Endothelial cell of umbilical vein (primary cell): ENCODE measurements at regions not wholly inside any gene's neighbourhood (a gene's known extent, or its start where the extent isn't known, plus 50 kb on each side); places are given as distances from the start of the nearest gene placed in this dataset.
A peak's percentile ranks its signal among the peaks of the same experiment; 100 is the strongest.

Source experiments
- BruUV-seq: library from RNA; stranded (reverse); fragments of 400-500 nt; replicated peaks from 2 replicates; lab custom pipeline; 2021; lab: Mats Ljungman, UMichigan
- CTCF ChIA-PET: fragments of 300-600, 350-600 bp; sonication (Branson Sonifier 250); formaldehyde crosslinking; loops from one replicate; lab custom pipeline; 2021; ENCODE audit warnings: antibody characterized with exemption, inconsistent platforms; lab: Charles Lee
- POLR2A ChIA-PET: fragments of 300-600, 350-600 bp; sonication (Branson Sonifier 250); formaldehyde crosslinking; loops from one replicate; lab custom pipeline; 2021; ENCODE audit warnings: antibody characterized with exemption, inconsistent platforms; lab: Charles Lee
- DNase-seq: peaks from one replicate; pipeline ENCODE4 v3.0.0-alpha.2; 2011; ENCODE audit warnings: low read depth, low spot score
- FAIRE-seq: peaks from 2 replicates; lab custom pipeline; 2011; peaks lifted over from hg19 to GRCh38; lab: Jason Lieb, UNC
- H2AFZ ChIP-seq: 2 replicates; pipeline ENCODE4 v1.6.0; 2012; ENCODE audit warnings: low read depth, low read length, control low read depth, inconsistent platforms
- H3K27ac ChIP-seq: 2 replicates; pipeline ENCODE4 v1.5.1; 2011; ENCODE audit warnings: low read depth, mild to moderate bottlenecking, control low read depth, low read length, moderate library complexity; ENCODE audit not compliant: insufficient read depth
- H3K27me3 ChIP-seq, 2 experiments: 2 replicates each; pipeline versions ENCODE4 v1.6.0 to v1.6.1; 2011; ENCODE audit warnings: low read length in 2 of 2, mixed read lengths in 1 of 2; ENCODE audit not compliant: control insufficient read depth in 2 of 2, insufficient read depth in 2 of 2
- H3K36me3 ChIP-seq, 2 experiments: 2 replicates in 1 of 2; 3 replicates in 1 of 2; pipeline ENCODE4 v1.5.1; 2011; ENCODE audit warnings: low read length in 2 of 2, mild to moderate bottlenecking in 1 of 2, moderate library complexity in 1 of 2; ENCODE audit not compliant: control insufficient read depth in 2 of 2, insufficient read depth in 2 of 2; ENCODE audit errors: extremely low read depth in 1 of 2
- H3K4me1 ChIP-seq: 3 replicates; pipeline ENCODE4 v1.5.1; 2011; ENCODE audit warnings: mild to moderate bottlenecking, low read length; ENCODE audit not compliant: control insufficient read depth, insufficient read depth; ENCODE audit errors: extremely low read depth
- H3K4me2 ChIP-seq: 2 replicates; pipeline ENCODE4 v1.6.1; 2011; ENCODE audit warnings: low read length, control low read depth, mixed read lengths; ENCODE audit not compliant: insufficient read depth
- H3K4me3 ChIP-seq, 3 experiments: fragments of 200-600 bp in 1 of 3; sonication (generic), shearing (Covaris generic) in 1 of 3; replicated peaks in 1 of 3; 2 replicates each; pipeline ENCODE4 v1.5.1; 2011 to 2016; ENCODE audit warnings: control low read depth in 3 of 3, low read length in 3 of 3, mild to moderate bottlenecking in 2 of 3, inconsistent platforms in 1 of 3, low read depth in 1 of 3, moderate library complexity in 1 of 3; ENCODE audit not compliant: insufficient read depth in 1 of 3
- H3K79me2 ChIP-seq: 2 replicates; pipeline ENCODE4 v1.6.0; 2012; ENCODE audit warnings: low read length, inconsistent platforms; ENCODE audit not compliant: control insufficient read depth, insufficient read depth
- H3K9ac ChIP-seq: replicated peaks from 2 replicates; pipeline ENCODE3; 2011; ENCODE audit warnings: low read length, control low read depth; ENCODE audit not compliant: insufficient read depth; ENCODE audit errors: extremely low read depth
- H3K9me1 ChIP-seq: replicated peaks from 3 replicates; pipeline ENCODE4 v1.6.0; 2011; ENCODE audit warnings: mild to moderate bottlenecking, low read length; ENCODE audit not compliant: control insufficient read depth, insufficient read depth; ENCODE audit errors: extremely low read depth
- H3K9me3 ChIP-seq: replicated peaks from 2 replicates; pipeline ENCODE4 v1.5.1; 2012; ENCODE audit warnings: low read length, inconsistent platforms; ENCODE audit not compliant: control insufficient read depth, insufficient read depth
- H4K20me1 ChIP-seq: replicated peaks from 2 replicates; pipeline ENCODE3; 2011; ENCODE audit warnings: mild to moderate bottlenecking, low read length; ENCODE audit not compliant: control insufficient read depth, insufficient read depth; ENCODE audit errors: extremely low read depth
- CTCF ChIP-seq, 2 donors: IDR thresholded peaks; 1 replicate in 1 of 2; 2 replicates in 1 of 2; pipeline ENCODE4 v1.5.1; 2011; ENCODE audit warnings: low read length in 2 of 2, mild to moderate bottlenecking in 2 of 2, moderate library complexity in 2 of 2, control low read depth in 1 of 2, inconsistent platforms in 1 of 2, low read depth in 1 of 2; ENCODE audit not compliant: insufficient read depth in 1 of 2; ENCODE audit errors: extremely low read depth in 1 of 2
- EZH2 ChIP-seq: IDR thresholded peaks from 2 replicates; pipeline ENCODE4 v1.6.1; 2012; ENCODE audit warnings: borderline replicate concordance, low read depth, mild to moderate bottlenecking, moderate library complexity, low read length, inconsistent platforms; ENCODE audit not compliant: severe bottlenecking
- FOS ChIP-seq: IDR thresholded peaks from 2 replicates; pipeline ENCODE4 v1.6.1; 2011; ENCODE audit warnings: mild to moderate bottlenecking, low read length, moderate library complexity, borderline replicate concordance; ENCODE audit not compliant: insufficient read depth
- GATA2 ChIP-seq: IDR thresholded peaks from 2 replicates; pipeline ENCODE4 v1.7.0; 2011; ENCODE audit warnings: low read depth, mild to moderate bottlenecking, moderate library complexity, mixed read lengths, low read length; ENCODE audit not compliant: insufficient read length, insufficient read depth
- JUN ChIP-seq: IDR thresholded peaks from 2 replicates; pipeline ENCODE4 v1.6.1; 2011; ENCODE audit warnings: borderline replicate concordance, low read depth; ENCODE audit not compliant: insufficient read length, insufficient read depth
- MAX ChIP-seq: IDR thresholded peaks from 2 replicates; pipeline ENCODE4 v1.6.1; 2011; ENCODE audit not compliant: insufficient read depth, insufficient read length
- MYC ChIP-seq: IDR thresholded peaks from one replicate; pipeline ENCODE4 v1.6.1; 2011; ENCODE audit warnings: mild to moderate bottlenecking, low read depth, low read length
- POLR2A ChIP-seq: IDR thresholded peaks from 2 replicates; pipeline ENCODE4 v1.6.1; 2012; ENCODE audit warnings: low read depth, mild to moderate bottlenecking, control low read depth, low read length
- POLR2AphosphoS5 ChIP-seq: IDR thresholded peaks from 2 replicates; pipeline ENCODE4 v1.6.1; 2012; ENCODE audit warnings: low read depth, mild to moderate bottlenecking, control low read depth, low read length, moderate library complexity; ENCODE audit not compliant: insufficient read depth
- dilution Hi-C: fragments of 300-500 bp; cut with MboI; formaldehyde crosslinking; loops from one replicate; pipeline ENCODE4 v1.15.0; 2019; ENCODE audit warnings: low sequenced_read_pairs; ENCODE audit not compliant: extremely low pct_ligation_motif_present
- intact Hi-C: fragments of 100-400 bp; cut with micrococcal nuclease; formaldehyde crosslinking; loops from one replicate; pipeline ENCODE4 v1.10.0; 2022

- no peaks in the 10 kb centered on the region for H3K27me3 ChIP-seq
- H4K20me1 ChIP-seq, result no peaks in the 10 kb centered on the region
- H3K36me3 ChIP-seq, result no peaks in the 10 kb centered on the region
- TSS peak; percentile 25 for BruUV-seq
- dilution Hi-C loops, result no loop called here
- H3K9ac ChIP-seq, result peak overlapping the region; percentile 94
- H3K4me1 ChIP-seq, result peaks cover 36% of the 10 kb centered on the region
- FAIRE-seq, result no peak
- H3K4me2 ChIP-seq, result peak overlapping the region; percentile 76
- H3K79me2 ChIP-seq, result no peaks in the 10 kb centered on the region
- ChIA-PET POLR2A (interaction anchor here (0.7 to 2.3 kb wide), 2 partner anchors 17 to 67 kb away, joined by 3 to 10 read pairs; no protein-coding TSS in a partner anchor), CTCF (interaction anchor here (0.7 to 2.7 kb wide), 19 partner anchors 13 to 522 kb away, joined by 3 to 20 read pairs (median 4); no protein-coding TSS in a partner anchor)
- intact Hi-C loops, result loop anchor here (1.0 to 5.0 kb wide), 5 partner anchors 60 to 381 kb away; no protein-coding TSS in a partner anchor
- peak overlapping the region; percentile 99 for H3K27ac ChIP-seq
- peak overlapping the region; percentile 65 for H2AFZ ChIP-seq
- H3K4me3 ChIP-seq, result no peak overlapping the region
- TF ChIP-seq JUN (no peak), FOS (peak; percentile 42), MAX (no peak), GATA2 (peak; percentile 54), CTCF (IDR thresholded peaks at IDR 0.05; ENCODE audit: extremely low read depth in 1 of 2, insufficient read depth in 1 of 2, low read depth in 1 of 2, low read length in 2 of 2) (no peak), POLR2A (peak; percentile 42), POLR2AphosphoS5 (peak; percentile 61), EZH2 (no peak), MYC (no peak)
- DNase-seq, result peak; percentile 75
- H3K9me1 ChIP-seq, result no peaks in the 10 kb centered on the region
- H3K9me3 ChIP-seq, result no peaks in the 10 kb centered on the region
Measured at GRCh38 chr16:86681031-86681756, 102.8 kb downstream of the FOXL1 start.
